IPS-15b (cell line): ENCODE measurements at regions not wholly inside any gene's neighbourhood (a gene's known extent, or its start where the extent isn't known, plus 50 kb on each side); places are given as distances from the start of the nearest gene placed in this dataset.
"Not testable (repeated sequence)": the region's sequence is repeated elsewhere in the genome, so short reads cannot be mapped to it uniquely, and the experiment has no call there.

ENCODE experiments used
- H3K27me3 ChIP-seq: one replicate; pipeline ENCODE4 v1.6.1; 2013; ENCODE audit warnings: low read length; ENCODE audit not compliant: control insufficient read depth, insufficient read depth
- H3K36me3 ChIP-seq: one replicate; pipeline ENCODE4 v1.6.1; 2013; ENCODE audit warnings: low read length; ENCODE audit not compliant: control insufficient read depth, insufficient read depth
- H3K4me1 ChIP-seq: one replicate; pipeline ENCODE4 v1.6.1; 2013; ENCODE audit warnings: mild to moderate bottlenecking, low read length; ENCODE audit not compliant: control insufficient read depth, insufficient read depth
- H3K4me3 ChIP-seq: one replicate; pipeline ENCODE4 v1.5.1; 2013; ENCODE audit warnings: low read depth, low read length
- H3K9ac ChIP-seq: one replicate; pipeline ENCODE4 v1.6.1; 2013; ENCODE audit warnings: low read depth, mild to moderate bottlenecking, low read length
- H3K9me3 ChIP-seq: one replicate; pipeline ENCODE4 v1.6.1; 2013; ENCODE audit warnings: mild to moderate bottlenecking, low read length; ENCODE audit not compliant: control insufficient read depth, insufficient read depth

DNA sequence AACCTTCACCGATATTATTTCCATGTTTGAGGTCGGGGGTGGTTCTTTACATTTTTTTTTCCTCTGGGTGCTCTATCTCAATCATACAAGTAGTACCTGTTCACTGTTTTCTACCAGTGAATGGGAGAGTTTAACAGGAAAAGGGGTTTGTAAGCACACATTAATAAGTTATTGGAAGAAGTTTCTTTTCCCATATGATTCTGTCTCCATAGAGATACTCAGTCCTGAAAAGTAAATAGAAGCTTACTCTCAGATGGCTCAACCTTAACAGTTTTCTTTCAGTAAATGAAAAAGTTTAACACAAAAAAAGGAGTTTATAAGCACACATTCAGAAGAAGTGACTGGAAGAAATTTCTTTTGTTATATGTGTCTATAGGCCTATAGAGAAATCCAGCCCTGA, 995.6 kb upstream of the SLC39A10 start:
- Histone ChIP-seq H3K4me1 (no peaks in the 10 kb centered on the region), H3K9ac (no peak overlapping the region), H3K36me3 (no peaks in the 10 kb centered on the region), H3K27me3 (no peaks in the 10 kb centered on the region), H3K9me3 (no peaks in the 10 kb centered on the region), H3K4me3 (no peak overlapping the region)

DNA sequence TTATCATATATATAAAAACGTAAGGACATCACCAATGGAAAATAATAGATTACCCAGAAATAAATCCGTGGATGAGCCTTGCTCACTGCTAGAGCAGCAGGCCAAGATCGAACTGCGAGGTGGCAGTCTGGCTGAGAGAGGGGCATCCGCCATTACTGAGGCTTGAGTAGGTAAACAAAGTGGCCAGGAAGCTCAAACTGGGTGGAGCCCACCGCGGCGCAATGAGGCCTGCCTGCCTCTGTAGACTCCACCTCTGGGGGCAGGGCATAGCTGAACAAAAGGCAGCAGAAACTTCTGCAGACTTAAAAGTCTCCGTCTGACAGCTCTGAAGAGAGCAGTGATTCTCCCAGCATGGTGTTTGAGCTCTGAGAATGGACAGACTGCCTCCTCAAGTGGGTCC, 1018.0 kb upstream of the SLC39A10 start:
- H3K36me3 ChIP-seq, H3K4me3 ChIP-seq, H3K9me3 ChIP-seq, H3K9ac ChIP-seq, H3K27me3 ChIP-seq, H3K4me1 ChIP-seq: not testable (repeated sequence)

DNA sequence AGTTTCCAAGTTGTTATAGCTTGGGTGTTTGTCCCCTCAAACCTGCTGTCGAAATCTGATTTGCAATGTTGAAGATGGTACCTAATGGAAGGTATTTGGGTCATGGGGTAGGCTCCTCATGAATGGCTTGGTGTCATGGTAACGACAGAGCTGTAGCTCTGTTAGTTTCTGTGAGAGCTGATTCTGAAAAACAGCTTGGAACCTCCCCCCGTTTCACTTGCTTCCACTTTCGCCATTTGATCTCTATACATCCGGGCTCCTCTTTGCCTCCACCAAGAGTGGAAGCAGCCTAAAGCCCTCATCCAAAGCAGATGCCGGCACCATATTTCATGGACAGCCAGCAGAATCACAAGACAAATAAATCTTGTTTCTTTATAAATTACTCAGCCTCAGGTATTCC, 1035.1 kb upstream of the SLC39A10 start:
- Histone ChIP-seq H3K36me3 (no peaks in the 10 kb centered on the region), H3K4me3 (no peak overlapping the region), H3K9me3 (no peaks in the 10 kb centered on the region), H3K4me1 (no peaks in the 10 kb centered on the region), H3K27me3 (no peaks in the 10 kb centered on the region), H3K9ac (no peak overlapping the region)

DNA sequence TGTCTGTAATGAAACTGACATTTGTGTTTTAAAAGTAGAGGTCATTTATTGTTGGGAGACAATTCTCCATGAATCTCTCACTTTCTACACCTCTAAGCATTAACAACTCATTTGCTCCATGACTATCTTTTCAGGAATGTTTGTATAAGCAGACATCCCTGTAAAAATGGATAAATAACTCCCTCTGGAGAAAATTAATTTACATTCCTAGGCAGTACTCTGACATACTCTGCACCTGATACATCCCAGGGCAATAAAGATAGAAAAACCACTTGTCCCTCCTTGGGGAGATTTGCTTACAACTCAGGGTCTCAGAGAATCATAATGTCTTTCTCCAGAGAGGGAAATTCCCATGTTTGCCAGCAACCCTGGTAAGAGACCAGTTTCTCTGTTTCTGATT, 1037.7 kb upstream of the SLC39A10 start:
- Histone ChIP-seq H3K27me3 (no peaks in the 10 kb centered on the region), H3K9me3 (no peaks in the 10 kb centered on the region), H3K4me1 (no peaks in the 10 kb centered on the region), H3K36me3 (no peaks in the 10 kb centered on the region), H3K9ac (no peak overlapping the region), H3K4me3 (no peak overlapping the region)

DNA sequence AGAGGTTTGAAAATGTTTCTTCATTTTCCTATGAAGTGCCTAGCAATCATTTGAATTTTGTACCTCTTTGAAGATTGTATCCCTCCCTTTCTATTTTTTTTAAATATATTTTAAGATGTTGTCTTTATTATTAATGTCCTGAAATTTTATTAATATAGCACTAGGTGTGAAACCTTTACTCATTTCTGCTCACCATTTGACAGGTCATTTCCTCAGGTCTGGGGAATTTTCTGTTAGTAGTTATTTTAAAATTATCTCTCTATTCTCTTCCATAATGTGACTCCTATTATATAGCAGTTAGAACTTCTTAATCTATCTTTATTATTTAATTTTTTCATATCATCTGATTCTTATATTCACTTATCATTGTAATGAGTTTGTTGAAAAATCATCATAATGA, 1038.6 kb upstream of the SLC39A10 start:
- no peaks in the 10 kb centered on the region for H3K9me3 ChIP-seq
- no peaks in the 10 kb centered on the region for H3K36me3 ChIP-seq
- H3K27me3 ChIP-seq = no peaks in the 10 kb centered on the region
- no peak overlapping the region for H3K9ac ChIP-seq
- H3K4me3 ChIP-seq = no peak overlapping the region
- H3K4me1 ChIP-seq = no peaks in the 10 kb centered on the region

DNA sequence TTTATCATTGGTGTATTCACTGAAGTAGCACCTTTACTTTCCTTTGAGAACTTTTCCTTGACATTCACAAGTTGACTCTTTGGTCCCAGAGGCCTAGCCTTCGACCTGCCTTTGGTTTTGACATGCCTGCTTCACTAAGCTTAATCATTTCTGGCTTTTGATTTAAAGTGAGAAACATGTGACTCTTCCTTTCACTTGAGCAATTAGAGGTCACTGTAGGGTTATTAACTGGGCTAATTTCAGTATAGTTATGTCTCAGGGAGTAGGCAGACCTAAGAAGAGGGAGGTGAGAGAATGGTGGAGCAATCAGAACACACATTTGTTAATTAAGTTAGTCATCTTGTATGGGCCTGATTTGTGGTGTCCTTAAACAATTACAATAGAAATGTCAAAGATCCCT, 1040.7 kb upstream of the SLC39A10 start:
- no peaks in the 10 kb centered on the region for H3K36me3 ChIP-seq
- H3K4me3 ChIP-seq = no peak overlapping the region
- no peaks in the 10 kb centered on the region for H3K9me3 ChIP-seq
- H3K27me3 ChIP-seq = no peaks in the 10 kb centered on the region
- H3K9ac ChIP-seq = no peak overlapping the region
- H3K4me1 ChIP-seq = no peaks in the 10 kb centered on the region

DNA sequence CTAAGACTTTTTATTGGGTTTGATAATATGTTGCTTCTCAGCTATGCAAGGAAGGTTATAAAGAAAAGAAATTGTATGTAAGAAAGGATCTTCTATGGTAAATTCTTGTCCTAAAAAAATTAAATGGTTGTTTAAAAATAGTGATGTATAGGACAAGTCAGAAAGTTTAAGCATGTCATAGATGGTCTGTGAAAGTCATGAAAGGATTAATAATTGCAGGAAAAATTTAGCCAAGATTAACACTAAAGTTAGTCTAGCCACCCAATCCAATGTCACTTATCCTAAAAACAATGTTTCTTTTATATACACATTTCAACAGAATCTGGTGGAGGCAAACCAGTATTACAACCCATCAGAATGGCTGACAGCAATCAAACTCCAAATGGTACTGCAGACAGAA, 1046.7 kb upstream of the SLC39A10 start:
- Histone ChIP-seq H3K4me3 (no peak overlapping the region), H3K9me3 (peaks cover 6% of the 10 kb centered on the region), H3K27me3 (no peaks in the 10 kb centered on the region), H3K9ac (no peak overlapping the region), H3K4me1 (no peaks in the 10 kb centered on the region), H3K36me3 (no peaks in the 10 kb centered on the region)

DNA sequence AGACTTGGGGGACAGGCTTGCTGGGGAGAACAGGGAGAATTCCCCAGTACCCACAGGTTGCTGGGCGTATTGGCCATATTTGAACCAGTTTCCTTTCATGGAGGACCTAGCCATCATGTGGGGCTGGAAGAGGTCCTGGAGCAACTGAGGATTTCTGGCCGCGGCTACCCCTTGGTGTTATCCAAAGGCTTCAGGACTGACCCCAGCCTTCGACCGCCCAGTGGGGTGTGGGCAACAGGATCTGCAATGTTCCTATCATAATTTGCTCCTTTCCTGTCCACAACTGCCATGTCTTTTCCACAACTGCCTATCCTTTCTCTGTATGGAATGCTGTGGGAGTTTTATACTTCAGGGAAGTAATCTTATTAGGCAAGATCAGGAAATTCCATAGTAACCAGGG, 1053.6 kb upstream of the SLC39A10 start:
- no peaks in the 10 kb centered on the region for H3K4me1 ChIP-seq
- no peaks in the 10 kb centered on the region for H3K27me3 ChIP-seq

DNA sequence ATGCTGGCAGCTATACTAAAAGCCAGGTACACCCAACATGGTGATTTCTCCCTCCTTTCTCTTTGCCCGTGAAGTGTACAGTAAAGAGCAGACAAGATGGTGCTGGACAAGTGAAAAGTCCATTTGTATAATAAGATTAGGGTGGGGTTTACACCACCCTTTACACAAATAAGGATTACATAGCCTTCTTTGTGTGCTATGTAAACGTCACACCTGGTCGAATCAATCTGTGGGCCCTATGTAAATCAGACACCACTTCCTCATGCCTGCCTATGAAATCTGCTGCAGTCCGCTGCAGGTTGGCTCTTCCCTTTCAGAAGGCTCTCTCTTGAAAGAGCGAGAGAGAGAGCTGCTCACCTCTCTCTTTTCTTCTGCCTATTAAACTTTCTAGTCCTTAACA, 1054.3 kb upstream of the SLC39A10 start:
- Histone ChIP-seq H3K4me3 (no peak overlapping the region), H3K27me3 (no peaks in the 10 kb centered on the region), H3K36me3 (no peaks in the 10 kb centered on the region), H3K9ac (no peak overlapping the region), H3K4me1 (no peaks in the 10 kb centered on the region), H3K9me3 (peaks cover 9% of the 10 kb centered on the region)

More for the DNA sequence above, 1053.6 kb upstream of the SLC39A10 start:
- H3K9ac ChIP-seq = no peak overlapping the region
- H3K9me3 ChIP-seq = peaks cover 9% of the 10 kb centered on the region
- H3K4me3 ChIP-seq = no peak overlapping the region
- no peaks in the 10 kb centered on the region for H3K36me3 ChIP-seq

DNA sequence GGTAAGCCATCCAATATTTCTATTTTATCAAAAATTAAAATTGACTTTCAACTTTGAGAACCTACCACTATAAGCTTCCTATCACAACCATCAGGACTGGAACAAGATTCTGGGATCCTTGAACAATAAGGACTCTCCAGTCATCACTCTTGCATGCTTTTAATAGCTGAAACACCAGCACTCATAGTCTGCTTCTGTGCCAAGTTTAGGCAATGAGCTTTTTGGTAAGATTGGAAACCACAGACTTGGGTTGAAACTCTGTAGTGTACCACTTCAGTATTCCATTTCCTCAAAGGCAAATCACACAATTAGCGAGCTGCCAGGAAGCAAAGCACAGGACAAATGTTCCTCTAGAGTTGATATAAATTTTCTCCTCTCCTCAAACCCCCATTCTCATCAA, 1065.8 kb upstream of the SLC39A10 start:
- H3K9me3 ChIP-seq = no peaks in the 10 kb centered on the region
- no peak overlapping the region for H3K9ac ChIP-seq
- no peaks in the 10 kb centered on the region for H3K36me3 ChIP-seq
- no peaks in the 10 kb centered on the region for H3K4me1 ChIP-seq
- no peak overlapping the region for H3K4me3 ChIP-seq
- H3K27me3 ChIP-seq = no peaks in the 10 kb centered on the region

DNA sequence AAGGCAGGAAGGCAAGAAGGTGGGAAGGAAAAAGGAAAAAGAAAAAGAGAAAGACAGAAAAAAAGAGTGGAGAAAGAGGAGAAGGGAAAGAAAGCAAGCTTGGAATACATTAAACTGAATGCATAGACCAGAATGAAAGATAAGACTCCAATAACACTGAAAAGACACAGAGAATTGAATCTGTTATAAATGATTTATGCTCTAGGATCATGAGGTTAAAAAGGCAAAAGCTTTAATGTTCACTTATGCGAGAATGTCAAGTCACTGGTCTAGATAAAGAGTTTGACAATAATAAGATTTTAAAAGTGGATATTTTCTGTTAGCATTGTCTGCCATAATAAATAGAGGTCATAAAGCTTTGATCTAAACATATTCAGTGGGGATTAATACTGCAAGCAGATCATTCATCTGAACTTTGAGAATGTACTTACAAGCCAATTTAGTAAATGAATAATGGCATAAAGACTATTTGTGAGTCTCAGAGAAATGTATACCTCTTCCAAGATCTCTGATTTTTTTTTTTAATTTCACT, 1069.2 kb upstream of the SLC39A10 start:
- Histone ChIP-seq H3K4me1 (no peaks in the 10 kb centered on the region), H3K9me3 (no peaks in the 10 kb centered on the region), H3K4me3 (no peak overlapping the region), H3K9ac (no peak overlapping the region), H3K36me3 (no peaks in the 10 kb centered on the region), H3K27me3 (no peaks in the 10 kb centered on the region)

DNA sequence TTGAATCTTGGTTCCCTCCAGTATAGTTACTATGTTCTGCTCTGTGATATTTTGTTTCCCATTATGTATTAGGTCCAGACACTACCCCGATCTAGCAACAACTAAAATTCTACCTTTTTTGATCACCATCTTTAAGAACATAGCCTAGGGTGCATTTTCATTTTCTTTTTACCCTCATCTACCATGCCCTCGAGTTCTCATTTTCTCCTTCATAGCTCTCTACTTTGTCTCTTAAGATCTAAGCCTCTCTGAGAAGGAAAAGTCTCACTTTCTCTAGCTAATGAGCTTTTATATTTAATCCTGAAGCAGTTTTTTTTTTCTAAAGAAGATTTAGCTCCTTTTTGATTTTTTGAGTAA, 1089.4 kb upstream of the SLC39A10 start:
- H3K9me3 ChIP-seq = no peaks in the 10 kb centered on the region
- H3K4me1 ChIP-seq = no peaks in the 10 kb centered on the region
- no peak overlapping the region for H3K9ac ChIP-seq
- no peak overlapping the region for H3K4me3 ChIP-seq
- no peaks in the 10 kb centered on the region for H3K36me3 ChIP-seq
- H3K27me3 ChIP-seq = no peaks in the 10 kb centered on the region
